HEK293 (cell line): ENCODE measurements at regions not wholly inside any gene's neighbourhood (a gene's known extent, or its start where the extent isn't known, plus 50 kb on each side); places are given as distances from the start of the nearest gene placed in this dataset.

Experiments
- CTCF ChIA-PET: fragments of 350-600 bp; formaldehyde crosslinking; extraction: SDS; loops from one replicate; lab custom pipeline; 2021; ENCODE audit warnings: antibody characterized with exemption; lab: Yijun Ruan, JAX
- POLR2A ChIA-PET: fragments of 300-600 bp; formaldehyde crosslinking; extraction: SDS; loops from one replicate; lab custom pipeline; 2020; ENCODE audit warnings: antibody characterized with exemption, inconsistent platforms; lab: Yijun Ruan, JAX
- H3K27ac ChIP-seq: fragments of 200-500 bp; sonication (Bioruptor generic); 2 replicates; pipeline ENCODE4 v1.5.1; 2014; ENCODE audit warnings: low read depth, low read length, control low read depth, inconsistent platforms; ENCODE audit errors: extremely low read depth
- H3K36me3 ChIP-seq, 2 experiments: fragments of 200-500 bp in 1 of 2; sonication (Bioruptor generic) in 1 of 2; 1 replicate in 1 of 2; 2 replicates in 1 of 2; pipeline ENCODE4 v1.5.1; 2014 to 2017; ENCODE audit warnings: inconsistent platforms in 2 of 2, low read length in 2 of 2; ENCODE audit not compliant: control insufficient read depth in 2 of 2, insufficient read depth in 1 of 2
- H3K4me1 ChIP-seq: fragments of 200-500 bp; sonication (Bioruptor generic); 2 replicates; pipeline ENCODE4 v1.5.1; 2014; ENCODE audit warnings: mild to moderate bottlenecking, low read length, inconsistent platforms; ENCODE audit not compliant: control insufficient read depth, insufficient read depth
- H3K4me3 ChIP-seq: 2 replicates; pipeline ENCODE4 v1.5.1; 2011; ENCODE audit warnings: low read depth, mild to moderate bottlenecking, control low read depth, low read length, moderate library complexity
- H3K9me3 ChIP-seq: fragments of 200-500 bp; sonication (Bioruptor generic); 2 replicates; pipeline ENCODE4 v1.5.1; 2014; ENCODE audit warnings: low read depth, low read length, inconsistent platforms; ENCODE audit not compliant: control insufficient read depth, insufficient read depth
- EGR2 ChIP-seq: fragments of 450-650 bp; formaldehyde crosslinking; IDR thresholded peaks from 2 replicates; pipeline ENCODE4 v1.5.1; 2016; ENCODE audit warnings: low read depth, missing biosample characterization, missing genetic modification characterization
- KLF7 ChIP-seq: fragments of 450-650 bp; formaldehyde crosslinking; IDR thresholded peaks from 2 replicates; pipeline ENCODE4 v1.5.1; 2016; ENCODE audit warnings: missing biosample characterization, missing genetic modification characterization, borderline replicate concordance
- PATZ1 ChIP-seq: fragments of 450-650 bp; formaldehyde crosslinking; IDR thresholded peaks from 2 replicates; pipeline ENCODE4 v1.5.1; 2016; ENCODE audit warnings: missing biosample characterization, missing genetic modification characterization
- PBX3 ChIP-seq: sonication (generic); formaldehyde crosslinking; IDR thresholded peaks from 2 replicates; pipeline ENCODE4 v1.8.1; 2022; ENCODE audit warnings: mild to moderate bottlenecking, moderate library complexity, missing genetic modification reagents
- PRDM1 ChIP-seq: fragments of 450-650 bp; formaldehyde crosslinking; IDR thresholded peaks from 2 replicates; pipeline ENCODE4; 2016; ENCODE audit warnings: missing biosample characterization, missing genetic modification characterization
- ZNF248 ChIP-seq: fragments of 450-650 bp; formaldehyde crosslinking; IDR thresholded peaks from 2 replicates; pipeline ENCODE4 v1.5.1; 2017; ENCODE audit warnings: missing biosample characterization, missing genetic modification characterization
- ZNF391 ChIP-seq: fragments of 450-650 bp; formaldehyde crosslinking; IDR thresholded peaks from 2 replicates; pipeline ENCODE4 v1.5.1; 2016; ENCODE audit warnings: low read depth, missing biosample characterization, missing genetic modification characterization, borderline replicate concordance
- ZNF398 ChIP-seq: fragments of 450-650 bp; formaldehyde crosslinking; IDR thresholded peaks from 2 replicates; pipeline ENCODE4 v1.5.1; 2017; ENCODE audit warnings: missing biosample characterization, missing genetic modification characterization
- ZNF518A ChIP-seq: fragments of 450-650 bp; formaldehyde crosslinking; conservative IDR thresholded peaks from 2 replicates; pipeline ENCODE4 v1.5.1; 2016; ENCODE audit warnings: low read depth, missing biosample characterization, missing genetic modification characterization
- ZNF560 ChIP-seq: fragments of 450-650 bp; formaldehyde crosslinking; IDR thresholded peaks from 2 replicates; pipeline ENCODE4 v1.5.1; 2017; ENCODE audit warnings: missing biosample characterization, missing genetic modification characterization, borderline replicate concordance
- ZNF561 ChIP-seq: fragments of 450-650 bp; IDR thresholded peaks from 2 replicates; pipeline ENCODE4 v1.5.1; 2018; ENCODE audit warnings: missing biosample characterization, missing genetic modification characterization, borderline replicate concordance
- ZNF571 ChIP-seq: fragments of 450-650 bp; formaldehyde crosslinking; IDR thresholded peaks from 2 replicates; pipeline ENCODE4 v1.5.0; 2017; ENCODE audit warnings: missing biosample characterization, missing genetic modification characterization
- ZNF580 ChIP-seq: fragments of 450-650 bp; formaldehyde crosslinking; IDR thresholded peaks from 2 replicates; pipeline ENCODE4 v1.5.1; 2016; ENCODE audit warnings: missing biosample characterization, missing genetic modification characterization
- ZNF585B ChIP-seq: fragments of 450-650 bp; formaldehyde crosslinking; IDR thresholded peaks from 2 replicates; pipeline ENCODE4 v1.5.1; 2016; ENCODE audit warnings: missing biosample characterization, missing genetic modification characterization
- ZNF692 ChIP-seq: fragments of 450-650 bp; formaldehyde crosslinking; IDR thresholded peaks from 2 replicates; pipeline ENCODE4 v1.5.1; 2016; ENCODE audit warnings: missing biosample characterization, missing genetic modification characterization
- ZNF701 ChIP-seq: fragments of 450-650 bp; formaldehyde crosslinking; IDR thresholded peaks from 2 replicates; pipeline ENCODE4 v1.5.1; 2016; ENCODE audit warnings: missing biosample characterization, missing genetic modification characterization
- ZXDB ChIP-seq: fragments of 450-650 bp; formaldehyde crosslinking; IDR thresholded peaks from 2 replicates; pipeline ENCODE4 v1.5.1; 2016; ENCODE audit warnings: missing biosample characterization, missing genetic modification characterization

- ChIA-PET CTCF (no interaction called here), POLR2A (no interaction called here)
- H3K4me3 ChIP-seq, result no peak overlapping the region
Measured at GRCh38 chr4:174041555-174042105, 241.8 kb downstream of the FBXO8 start.

More at GRCh38 chr4:174041555-174042105, 241.8 kb downstream of the FBXO8 start:
- Histone ChIP-seq H3K9me3 (no peaks in the 10 kb centered on the region), H3K36me3 (no peaks in the 10 kb centered on the region), H3K4me1 (0 out of 2 replicates have a peak, but pooled peaks cover under 1% of the 10 kb centered on the region), H3K27ac (no peak overlapping the region)
- TF ChIP-seq ZXDB (tag by site-specific recombination) (no peak), ZNF518A (tag by site-specific recombination) (no peak), ZNF580 (tag by site-specific recombination) (no peak), EGR2 (tag by site-specific recombination) (no peak), PBX3 (CRISPR knock-in tag) (no peak), KLF7 (tag by site-specific recombination) (no peak), PATZ1 (tag by site-specific recombination) (no peak), ZNF571 (tag by site-specific recombination) (no peak), ZNF391 (no peak), ZNF560 (tag by site-specific recombination) (no peak), ZNF692 (tag by site-specific recombination) (no peak), ZNF248 (tag by site-specific recombination) (no peak), PRDM1 (tag by site-specific recombination) (no peak), ZNF701 (tag by site-specific recombination) (no peak), ZNF561 (no peak), ZNF398 (tag by site-specific recombination) (no peak), ZNF585B (tag by site-specific recombination) (no peak)
